CD4-positive, alpha-beta T cell treated with Interleukin-6 for 4 hours (primary cell): ENCODE measurements at regions not wholly inside any gene's neighbourhood (a gene's known extent, or its start where the extent isn't known, plus 50 kb on each side); places are given as distances from the start of the nearest gene placed in this dataset.

Experiments used
- DNase-seq: peaks from one replicate; pipeline ENCODE4 v3.0.0-alpha.2; 2020; ENCODE audit warnings: mixed read lengths

GRCh38 chr16:66315210-66315825 is 51.2 kb upstream of the CDH5 start:
- peak; percentile 49 for DNase-seq

DNA sequence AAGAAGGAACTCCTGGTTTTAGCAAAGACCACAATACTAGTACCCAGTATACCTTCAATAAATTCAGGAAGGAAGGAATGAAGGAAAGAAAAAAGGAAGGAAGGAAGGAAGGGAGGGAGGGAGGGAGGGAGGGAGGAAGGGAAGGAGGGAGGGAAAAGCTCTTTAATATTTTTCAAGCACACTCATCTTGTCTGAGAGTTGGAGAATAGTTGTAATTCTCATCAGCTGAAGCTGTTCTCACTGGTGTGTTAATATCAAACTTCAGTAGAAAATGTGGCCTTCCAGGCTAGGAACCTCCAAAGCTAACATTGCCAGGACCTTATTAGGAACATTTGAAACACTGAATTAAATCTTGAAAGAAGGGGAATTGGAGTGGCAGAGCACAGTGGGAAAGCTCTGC is 55.2 kb upstream of the CDH5 start:
- no peak for DNase-seq

DNA sequence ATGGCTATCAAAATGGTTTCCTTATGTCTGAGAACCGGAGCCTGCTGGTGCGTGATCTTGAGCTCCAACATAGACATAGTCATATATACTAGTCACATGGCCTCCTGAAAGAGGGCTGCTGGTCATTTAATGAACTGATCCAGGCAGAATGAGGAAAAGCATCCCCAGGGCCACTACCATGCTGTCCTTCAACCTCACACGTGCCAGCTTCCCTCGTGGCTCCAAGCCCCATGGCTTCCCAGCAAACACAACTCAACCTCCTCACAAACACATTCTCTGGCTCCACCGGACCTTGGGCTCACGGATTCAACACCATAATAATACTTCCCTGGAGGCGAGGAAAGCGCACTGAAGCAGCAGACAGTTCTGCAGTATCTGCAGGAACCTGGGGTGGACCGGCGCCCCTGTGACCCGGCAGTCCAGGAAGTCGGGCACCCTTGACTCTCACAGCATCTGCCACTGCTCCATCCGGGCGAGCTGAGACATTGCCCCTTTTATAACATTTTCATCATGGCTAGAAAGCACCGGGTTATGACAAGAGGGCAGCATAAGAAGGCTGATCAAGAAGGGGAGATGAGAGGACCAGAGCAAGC is 57.2 kb upstream of the CDH5 start:
- no peak for DNase-seq

GRCh38 chr16:66308096-66308495 is 58.4 kb upstream of the CDH5 start:
- no peak for DNase-seq

- no peak for DNase-seq
Observed at GRCh38 chr16:66306366-66307150, 59.9 kb upstream of the CDH5 start.

DNA sequence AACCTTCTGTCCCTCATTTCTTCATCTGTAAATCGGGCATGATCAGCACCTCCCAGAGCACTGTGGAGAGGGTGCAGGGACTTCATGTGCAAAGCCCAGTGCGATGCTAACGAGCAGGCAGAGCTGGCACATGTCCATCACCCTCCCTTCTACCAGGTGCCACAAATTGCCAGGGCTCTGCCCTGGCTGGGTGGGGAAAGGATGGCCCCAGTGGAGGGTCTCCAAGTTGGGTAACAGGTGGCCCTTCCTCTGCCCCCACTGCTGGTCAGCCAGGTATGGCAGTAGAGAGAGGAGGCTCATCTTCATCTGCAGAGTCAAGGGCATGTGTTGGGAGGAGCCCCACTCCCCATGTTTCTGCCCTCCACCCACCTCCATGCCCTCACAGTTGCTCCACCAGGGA is 61.5 kb upstream of the CDH5 start:
- no peak for DNase-seq

DNA sequence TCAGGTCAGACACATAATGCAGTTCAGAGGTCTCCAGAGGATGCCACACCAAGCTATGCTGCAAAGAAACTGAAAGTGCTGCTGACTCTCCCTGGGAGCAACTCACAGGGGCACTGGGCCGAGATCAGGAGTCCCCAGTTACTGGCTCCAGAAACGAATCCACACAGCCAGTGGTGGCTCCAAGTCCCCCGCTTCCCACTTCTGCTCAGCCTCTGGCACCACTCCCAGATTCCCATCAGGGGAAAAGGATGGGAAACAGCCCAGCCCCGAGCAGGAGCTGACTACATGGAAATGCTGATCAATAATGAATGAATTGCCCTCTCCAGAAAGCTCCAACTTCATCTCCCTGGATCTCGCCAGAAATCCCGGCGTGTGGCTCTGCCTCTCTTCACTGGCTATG is 62.3 kb upstream of the CDH5 start:
- no peak for DNase-seq

DNA sequence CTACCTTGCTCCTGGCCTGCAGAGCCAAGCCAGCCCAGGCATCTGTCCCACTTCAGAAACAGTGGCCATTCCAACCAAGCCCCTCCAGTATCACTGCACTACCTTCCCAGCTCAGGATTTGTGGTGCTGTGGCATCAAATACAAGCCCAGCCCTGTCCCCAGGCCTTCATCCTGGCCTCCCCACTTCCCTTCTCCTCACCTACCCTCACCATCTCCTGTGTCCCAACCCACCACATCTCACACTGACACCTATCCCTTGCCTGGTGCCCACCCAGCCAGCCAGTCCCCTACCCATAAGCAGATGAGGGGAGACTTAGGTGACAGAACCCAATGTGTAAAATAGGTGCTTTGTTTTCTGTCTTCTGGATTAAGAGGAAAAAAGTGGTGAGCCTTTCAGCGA is 66.0 kb upstream of the CDH5 start:
- no peak for DNase-seq

DNA sequence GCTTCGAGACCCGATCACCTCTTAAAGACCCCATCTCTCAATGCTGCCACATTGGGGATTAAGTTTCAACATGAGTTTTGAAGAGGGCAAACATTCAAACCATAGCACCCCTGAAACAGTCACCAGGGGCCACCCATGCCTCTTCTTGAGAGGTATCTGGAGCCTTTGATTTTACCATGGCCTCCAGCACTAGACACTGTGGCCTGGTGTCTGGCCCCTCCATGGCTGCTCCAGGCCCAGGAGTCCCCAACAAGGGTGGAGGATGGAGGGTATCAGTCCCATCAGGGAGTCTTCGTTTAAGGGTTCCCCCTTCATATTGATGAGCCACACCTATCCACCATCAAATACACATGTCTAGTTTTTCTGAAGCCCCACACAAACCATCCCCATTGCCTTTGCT is 66.5 kb upstream of the CDH5 start:
- no peak for DNase-seq

DNA sequence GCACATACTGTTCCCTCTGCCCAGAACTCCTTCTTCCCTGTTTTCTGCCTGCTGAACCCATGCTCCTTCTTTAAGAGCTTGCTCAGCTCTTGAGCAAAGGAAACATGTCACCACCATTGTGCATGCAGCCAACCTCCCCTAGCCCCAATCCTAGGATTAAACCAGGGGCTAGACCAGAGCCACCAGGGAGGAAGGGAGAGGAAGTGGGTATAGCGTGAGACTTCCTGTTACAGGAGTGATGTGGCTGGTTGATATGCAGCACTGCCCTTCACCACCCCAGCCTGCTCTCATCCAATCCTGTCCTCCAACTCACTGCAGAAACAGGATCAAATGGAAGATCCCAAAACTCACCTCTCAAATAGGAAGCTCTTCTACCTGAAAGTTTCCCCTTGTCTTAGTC is 67.1 kb upstream of the CDH5 start:
- no peak for DNase-seq

DNA sequence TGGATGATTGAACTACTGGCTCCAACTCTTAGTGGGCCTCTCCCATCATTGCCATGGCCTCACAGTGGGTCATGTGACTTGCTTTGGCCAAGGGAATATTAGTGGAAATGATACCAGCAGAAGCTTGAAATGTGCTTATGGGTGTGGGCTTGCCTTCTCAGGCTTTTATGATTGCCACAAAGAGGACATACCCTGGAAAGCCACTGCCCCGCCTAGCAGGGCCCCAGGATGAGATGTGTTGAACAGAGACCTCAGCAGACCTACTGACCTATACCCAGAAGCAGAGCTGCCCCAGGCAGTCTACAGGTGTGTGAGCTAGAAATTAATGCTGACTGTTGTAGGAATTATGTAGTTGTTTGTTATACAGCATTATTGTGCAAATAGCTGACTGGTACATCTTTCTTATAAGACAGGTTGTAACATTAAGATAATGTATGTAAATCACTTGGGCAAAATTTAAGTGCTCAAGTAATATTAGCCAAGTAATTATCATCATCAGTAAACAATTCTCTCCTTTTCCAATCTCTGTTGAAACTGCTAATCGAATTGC is 67.8 kb upstream of the CDH5 start:
- DNase-seq: no peak

- DNase-seq: no peak
Observed at GRCh38 chr16:66298006-66298405, 68.5 kb upstream of the CDH5 start.

GRCh38 chr16:66296591-66296990 is 69.9 kb upstream of the CDH5 start:
- DNase-seq: no peak

DNA sequence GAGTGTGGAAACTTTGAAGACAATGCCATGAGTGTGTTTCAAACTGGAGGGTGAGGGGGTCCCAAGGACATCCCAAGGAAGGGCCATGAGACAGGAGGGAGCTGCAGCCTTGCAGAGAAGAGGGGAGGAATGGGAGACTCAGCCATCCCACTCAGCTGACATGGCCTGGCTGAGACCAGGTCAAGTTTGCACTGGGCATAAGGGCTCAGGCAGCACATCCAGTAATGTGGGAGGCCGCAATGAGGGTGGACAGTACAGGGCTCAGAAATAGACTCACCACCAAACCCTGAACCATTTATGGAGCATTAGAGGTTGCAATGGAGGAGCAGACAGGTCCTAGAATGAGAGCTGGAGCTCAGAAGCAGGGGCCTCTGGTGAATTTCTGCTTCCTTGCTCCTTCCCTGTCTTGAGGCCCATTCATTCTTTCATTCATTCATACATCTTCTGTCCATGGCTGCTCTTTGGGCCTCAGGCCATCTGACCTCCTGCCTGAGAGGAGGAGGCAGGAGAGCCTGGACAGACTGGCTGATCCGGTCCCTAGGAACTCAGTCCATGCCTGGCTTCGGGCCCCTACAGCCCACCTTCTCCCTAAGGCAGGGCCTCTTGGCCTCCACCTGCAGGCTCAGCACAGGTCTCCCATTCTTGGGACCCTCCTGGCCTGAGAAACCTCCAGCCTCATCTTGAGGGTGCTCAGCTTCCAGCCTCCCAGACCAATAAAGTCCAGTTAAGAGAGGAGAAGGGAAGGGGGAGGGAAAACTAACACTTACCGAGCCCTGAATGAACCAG is 70.5 kb upstream of the CDH5 start:
- DNase-seq: no peak

- no peak for DNase-seq
Observed at GRCh38 chr16:66295213-66295612, 71.3 kb upstream of the CDH5 start.

DNA sequence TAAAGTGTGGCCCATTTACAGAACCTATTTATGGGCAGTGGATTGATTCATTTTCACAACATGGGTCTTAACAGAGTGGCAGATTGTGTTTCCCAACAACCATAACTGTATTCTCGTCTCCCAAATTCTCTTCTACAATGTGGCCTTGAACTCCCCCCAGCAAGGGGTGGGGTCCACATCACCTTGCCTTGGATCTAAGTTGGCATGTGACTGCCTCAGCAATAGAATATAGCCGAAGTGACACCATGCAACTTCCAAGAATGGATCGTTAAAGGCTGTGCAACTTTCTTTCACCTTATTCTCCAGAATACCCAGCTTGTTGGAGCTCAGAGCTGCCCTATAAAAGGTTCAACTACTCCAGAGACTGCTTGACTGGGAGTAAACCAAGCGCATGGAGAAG is 72.0 kb upstream of the CDH5 start:
- no peak for DNase-seq

DNA sequence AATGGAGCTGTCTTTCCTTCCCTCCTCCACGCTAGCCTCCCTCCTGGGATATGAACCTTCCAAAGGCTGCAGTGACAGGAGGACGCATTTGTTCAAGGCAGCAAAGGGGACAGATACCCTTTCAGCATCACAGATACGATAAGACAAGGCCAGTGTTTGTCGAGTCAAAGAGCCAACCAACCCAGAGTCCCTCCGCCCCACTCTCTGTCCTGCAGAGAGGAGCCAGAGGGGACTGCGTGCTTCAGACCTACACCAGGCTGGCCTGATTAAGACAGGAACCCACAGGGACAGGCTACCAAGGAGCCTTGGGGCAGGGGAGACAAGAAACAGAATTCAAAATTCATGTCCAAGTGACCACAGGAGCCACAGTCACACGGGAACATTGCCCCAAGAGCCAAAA is 72.6 kb upstream of the CDH5 start:
- no peak for DNase-seq

DNA sequence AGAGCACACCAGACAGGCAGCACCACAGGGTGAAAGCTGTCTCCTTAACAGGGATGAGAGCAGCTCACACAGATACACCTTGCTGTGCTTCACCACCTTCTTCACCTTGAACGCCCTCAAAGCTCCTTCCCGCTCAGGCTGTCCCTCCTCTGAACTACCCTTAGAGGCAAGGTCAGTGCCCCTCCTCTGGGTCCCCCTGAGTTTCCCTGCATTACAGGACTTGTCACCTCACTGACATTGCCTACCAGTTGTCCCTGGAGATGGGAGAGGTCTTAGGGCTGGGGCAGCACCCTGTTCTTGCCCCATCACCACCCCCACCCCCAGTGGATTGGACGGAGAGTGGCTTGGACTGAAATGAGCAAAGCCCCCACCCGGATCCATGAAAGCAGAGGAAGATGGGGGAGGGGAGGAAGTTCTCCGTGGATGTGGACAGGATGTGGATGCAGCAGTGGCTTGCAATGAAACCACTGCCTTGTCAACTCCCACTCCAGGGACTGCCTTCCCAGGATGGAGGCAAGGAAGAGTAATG is 73.2 kb upstream of the CDH5 start:
- no peak for DNase-seq

- DNase-seq: no peak
Observed at GRCh38 chr16:66292241-66292935, 74.1 kb upstream of the CDH5 start.

- DNase-seq: no peak
Observed at GRCh38 chr16:66291833-66292232, 74.7 kb upstream of the CDH5 start.

DNA sequence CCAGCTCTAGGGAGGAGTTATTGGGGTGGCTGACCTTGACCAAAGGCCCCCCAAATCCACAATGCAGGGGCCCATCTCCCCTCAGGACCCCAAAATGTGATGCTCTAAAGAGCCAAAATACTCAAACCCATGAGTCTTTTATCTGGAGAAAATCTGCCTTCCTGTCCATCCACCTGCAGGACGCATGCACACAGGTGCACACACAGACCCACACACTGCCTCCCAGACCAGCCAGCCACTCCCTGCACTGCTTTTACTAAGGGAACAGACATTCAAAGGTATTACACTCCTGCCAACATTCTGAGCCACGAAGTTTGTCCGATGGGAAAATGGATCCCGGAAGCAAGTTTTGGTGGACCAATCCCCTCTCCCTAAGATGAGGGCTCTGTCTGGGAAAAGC is 76.1 kb upstream of the CDH5 start:
- DNase-seq: no peak

DNA sequence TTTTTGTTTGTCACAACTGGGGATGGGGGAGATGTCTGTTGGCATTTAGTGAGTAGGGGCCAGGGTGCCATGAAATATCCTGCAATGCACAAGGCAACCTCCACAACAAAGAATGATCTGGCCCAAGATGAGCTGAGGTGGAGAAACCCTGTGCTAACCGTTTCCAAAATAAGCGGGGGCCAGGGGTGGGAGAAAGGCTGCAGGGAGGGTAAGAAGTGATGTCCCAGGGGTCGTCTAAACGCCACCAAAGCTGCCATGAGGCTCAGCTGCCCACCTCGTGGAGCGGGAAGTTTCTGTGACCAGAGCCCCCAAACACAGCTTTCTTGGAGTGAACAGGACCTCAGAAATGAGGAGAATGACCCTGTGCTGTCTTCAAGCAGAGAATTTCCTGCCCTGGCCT is 76.5 kb upstream of the CDH5 start:
- DNase-seq: no peak
